Left renal pelvis (tissue), 4 donors: ENCODE measurements at regions not wholly inside any gene's neighbourhood (a gene's known extent, or its start where the extent isn't known, plus 50 kb on each side); places are given as distances from the start of the nearest gene placed in this dataset.
A peak's percentile ranks its signal among the peaks of the same experiment; 100 is the strongest.
"Not testable (repeated sequence)": the region's sequence is repeated elsewhere in the genome, so short reads cannot be mapped to it uniquely, and the experiment has no call there.

ENCODE experiments used
- DNase-seq, 4 donors: peaks; one replicate each; pipeline ENCODE4 v3.0.0-alpha.2; 2013; ENCODE audit warnings: low read depth in 4 of 4, low spot score in 3 of 4

DNA sequence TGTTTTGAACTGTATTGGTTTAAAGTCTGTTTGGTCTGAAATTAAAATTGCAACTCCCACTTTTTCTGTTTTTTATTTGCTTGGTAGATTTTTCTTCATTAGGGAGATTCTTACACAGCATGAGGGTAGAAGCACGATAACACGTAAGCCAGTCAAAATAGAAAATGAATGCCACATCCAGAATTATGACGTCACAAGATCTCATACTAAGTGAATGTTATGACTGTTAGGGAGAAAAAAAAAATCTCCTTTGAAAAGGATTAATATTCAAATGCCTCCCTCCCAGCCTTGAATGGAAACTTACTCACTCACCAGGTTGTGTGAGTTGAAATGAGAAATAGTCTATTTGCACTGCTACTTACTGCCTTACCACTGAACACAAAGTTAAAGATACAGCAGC, 670.8 kb downstream of the TFAP2A start:
- no peak for DNase-seq

DNA sequence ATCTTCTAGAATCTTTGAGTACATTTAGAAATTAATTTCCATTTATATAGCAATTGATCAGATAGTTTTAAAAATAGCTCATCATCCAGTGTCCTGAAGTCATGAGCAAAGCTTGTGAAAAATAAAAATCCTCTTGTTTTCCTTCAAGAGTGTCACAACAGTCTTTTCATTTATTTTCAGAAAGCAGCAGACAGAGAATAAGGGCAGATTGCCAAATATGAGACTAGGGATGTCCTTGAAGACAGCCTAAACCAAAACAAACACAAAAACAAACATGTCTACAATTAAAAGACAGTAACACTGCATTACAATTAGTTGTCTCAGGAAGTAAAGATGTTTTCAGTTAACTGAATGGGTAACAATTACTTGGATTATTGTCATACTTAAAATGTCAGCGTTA, 682.8 kb downstream of the TFAP2A start:
- peak in 1 of 4 donors; percentile 12 for DNase-seq

DNA sequence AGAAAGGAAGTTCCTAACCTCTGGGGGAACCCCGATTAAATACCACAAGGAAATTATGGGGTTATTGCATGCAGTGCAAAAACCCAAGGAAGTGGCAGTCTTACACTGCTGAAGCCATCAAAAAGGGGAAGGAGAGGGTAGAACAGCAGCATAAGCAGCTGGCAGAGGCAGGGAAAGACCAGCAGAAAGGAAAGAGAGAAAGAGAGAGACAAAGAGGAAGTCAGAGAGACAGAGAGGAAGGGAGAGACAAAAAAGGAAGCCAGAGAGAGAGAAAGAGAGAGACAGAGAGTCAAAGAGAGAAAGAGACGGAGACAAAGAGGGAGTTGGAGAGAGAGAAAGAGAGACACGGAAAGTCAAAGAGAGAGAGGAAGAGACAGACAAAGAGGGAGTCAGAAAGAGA, 689.1 kb downstream of the TFAP2A start:
- DNase-seq, result not testable (repeated sequence)

GRCh38 chr6:9717568-9717967, 697.3 kb downstream of the TFAP2A start:
- no peak for DNase-seq

DNA sequence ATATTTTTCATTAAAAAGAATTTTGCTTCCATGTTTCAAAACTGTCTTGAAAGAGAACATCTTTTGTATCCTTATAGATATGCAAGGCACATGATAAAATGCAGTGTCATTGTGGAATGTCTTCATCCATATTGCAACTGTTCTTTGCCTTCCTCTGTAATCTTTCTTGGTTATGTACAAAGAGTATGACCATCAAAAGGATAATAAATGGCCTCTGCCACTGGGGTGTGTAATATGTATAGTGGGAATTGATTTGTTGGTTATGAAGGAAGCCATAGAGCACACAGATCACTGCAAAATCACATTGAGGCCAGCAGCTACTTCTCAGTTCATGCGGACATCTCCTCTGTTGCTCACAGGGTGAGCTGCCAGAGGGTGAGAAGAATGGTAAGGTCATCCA, 703.5 kb downstream of the TFAP2A start:
- no peak for DNase-seq

GRCh38 chr6:9710574-9710973, 704.3 kb downstream of the TFAP2A start:
- no peak for DNase-seq

DNA sequence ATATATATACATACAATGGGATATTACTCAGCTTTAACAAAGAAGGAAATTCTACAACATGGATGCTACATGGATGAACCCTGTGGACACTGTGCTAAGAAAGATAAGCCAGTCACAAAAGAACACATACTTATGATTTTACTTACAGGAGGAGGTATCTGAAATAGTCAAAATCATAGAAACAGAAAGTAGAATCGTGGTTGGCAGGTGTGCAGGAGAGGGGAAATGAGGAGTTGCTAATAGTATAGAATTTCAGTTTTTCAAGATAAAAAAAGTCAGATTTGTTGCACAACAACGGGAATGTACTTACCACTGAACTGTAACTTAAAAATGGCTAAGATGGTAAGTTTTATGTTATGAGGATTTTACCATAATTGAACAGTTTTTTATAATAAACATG, 706.3 kb downstream of the TFAP2A start:
- DNase-seq, result no peak

DNA sequence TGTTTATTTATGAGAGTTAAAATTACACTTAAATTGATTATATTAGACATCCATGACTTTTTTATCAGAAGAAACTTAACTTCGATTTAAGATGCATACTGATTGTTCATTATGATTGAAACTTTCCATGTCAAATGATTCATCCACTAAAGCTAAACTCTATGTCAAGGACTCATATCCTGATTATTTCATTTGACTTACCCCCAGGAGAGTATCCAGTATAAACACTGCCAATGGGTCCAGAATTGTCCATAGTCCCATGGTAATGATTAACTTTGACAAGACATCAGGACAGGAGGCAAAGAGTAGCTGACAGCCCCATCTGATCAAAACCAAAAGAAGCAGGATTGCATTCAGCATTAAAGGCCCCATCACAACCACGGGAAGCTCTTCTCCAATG, 709.9 kb downstream of the TFAP2A start:
- DNase-seq, result no peak

DNA sequence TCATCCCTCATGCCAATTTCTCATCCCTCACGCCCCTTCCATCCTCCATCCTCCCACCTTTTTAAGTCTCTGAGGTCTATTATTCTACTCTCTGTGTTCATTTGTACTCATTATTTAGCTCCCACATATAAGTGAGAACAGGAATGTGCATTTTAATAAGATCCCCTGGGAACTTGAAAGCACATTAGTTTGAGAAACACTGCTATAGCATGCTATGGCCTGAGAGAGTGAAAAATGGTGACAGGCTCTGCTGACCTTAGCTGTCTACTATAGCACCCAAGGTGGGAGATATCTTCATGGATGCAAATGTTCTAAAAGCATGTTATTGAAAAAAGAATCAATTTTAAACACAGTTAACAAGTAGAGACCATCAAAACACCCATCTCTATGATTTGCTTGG, 712.0 kb downstream of the TFAP2A start:
- no peak for DNase-seq

- no peak for DNase-seq
Observed at GRCh38 chr6:9699888-9700287, 715.0 kb downstream of the TFAP2A start.

- no peak for DNase-seq
Observed at GRCh38 chr6:9697263-9697931, 717.5 kb downstream of the TFAP2A start.

DNA sequence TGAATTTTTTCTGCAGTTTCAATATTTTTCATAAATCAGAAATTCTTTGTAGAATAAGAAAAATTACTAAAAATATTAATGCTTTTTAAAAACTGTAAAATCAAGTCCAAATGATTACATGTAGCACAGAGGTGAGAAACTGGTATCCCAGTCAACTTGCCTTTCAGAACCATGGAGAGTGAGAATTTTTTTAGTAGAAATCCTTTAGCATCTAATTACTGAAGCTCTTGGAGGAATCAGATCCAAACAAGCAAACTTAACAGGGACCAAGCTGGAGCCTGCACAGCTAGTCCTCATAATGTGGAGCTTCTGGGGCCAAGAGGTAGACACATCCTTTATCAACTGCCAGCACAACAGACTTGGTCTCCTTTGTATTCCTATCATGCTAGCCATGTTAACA, 724.5 kb downstream of the TFAP2A start:
- DNase-seq, result no peak

DNA sequence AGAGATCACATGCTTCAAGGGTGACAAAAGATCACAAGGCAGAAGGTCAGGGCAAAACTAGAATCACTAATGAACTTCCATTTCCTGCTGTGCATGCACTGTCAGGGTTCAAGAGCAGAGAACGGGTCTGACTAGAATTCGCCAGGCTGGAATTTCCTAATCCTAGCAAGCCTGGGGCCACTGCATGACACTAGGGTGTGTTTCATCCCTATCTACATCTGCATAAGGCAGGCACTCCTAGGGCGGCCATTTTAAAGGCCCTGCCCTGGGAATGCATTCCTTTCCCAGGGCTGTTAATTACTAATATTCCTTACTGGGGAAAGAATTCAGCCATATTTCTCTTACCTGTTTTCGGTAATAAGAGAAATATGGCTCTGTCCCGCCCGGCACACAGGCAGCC, 734.1 kb downstream of the TFAP2A start:
- DNase-seq, result not testable (repeated sequence)

DNA sequence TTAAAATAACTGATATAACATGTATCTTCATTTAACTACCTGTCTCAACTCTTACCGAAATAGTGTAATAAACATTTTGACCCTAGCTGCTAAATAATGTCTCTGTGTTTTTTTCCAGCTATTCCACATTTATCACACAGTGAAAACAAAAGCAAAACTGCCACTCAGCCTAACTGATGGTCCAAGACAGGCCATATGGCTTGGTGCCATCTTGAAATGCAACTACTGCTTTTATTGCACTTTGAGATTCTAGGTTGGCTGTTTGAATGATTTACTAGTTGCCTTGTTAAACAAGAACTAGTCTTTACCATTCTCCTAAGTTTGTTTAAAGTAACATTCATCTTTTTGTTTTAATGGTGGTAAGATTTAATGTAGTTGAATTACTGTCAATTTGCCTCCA, 739.8 kb downstream of the TFAP2A start:
- peak in 2 of 4 donors; percentile 2 to 14 for DNase-seq

- no peak for DNase-seq
Observed at GRCh38 chr6:9659848-9660247, 755.0 kb downstream of the TFAP2A start.

DNA sequence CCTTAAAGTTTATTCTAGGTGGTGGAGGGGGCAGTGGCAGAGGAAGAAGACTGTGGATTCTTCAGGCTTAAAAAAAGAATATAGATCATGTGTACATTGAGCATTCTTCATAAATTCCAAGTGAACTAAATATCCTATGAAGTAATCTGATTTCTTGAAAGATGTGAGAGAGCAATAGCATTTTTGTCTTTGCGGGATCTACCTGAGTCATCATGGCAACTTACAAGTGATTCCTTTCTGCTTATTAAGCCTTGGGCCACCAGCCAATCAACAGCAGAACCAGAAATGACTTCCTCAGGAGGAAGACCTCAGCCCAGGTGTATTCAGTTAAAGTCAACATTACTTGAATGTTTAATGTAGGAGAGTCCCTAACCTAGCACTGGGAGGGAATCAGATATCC, 756.9 kb downstream of the TFAP2A start:
- DNase-seq, result no peak

DNA sequence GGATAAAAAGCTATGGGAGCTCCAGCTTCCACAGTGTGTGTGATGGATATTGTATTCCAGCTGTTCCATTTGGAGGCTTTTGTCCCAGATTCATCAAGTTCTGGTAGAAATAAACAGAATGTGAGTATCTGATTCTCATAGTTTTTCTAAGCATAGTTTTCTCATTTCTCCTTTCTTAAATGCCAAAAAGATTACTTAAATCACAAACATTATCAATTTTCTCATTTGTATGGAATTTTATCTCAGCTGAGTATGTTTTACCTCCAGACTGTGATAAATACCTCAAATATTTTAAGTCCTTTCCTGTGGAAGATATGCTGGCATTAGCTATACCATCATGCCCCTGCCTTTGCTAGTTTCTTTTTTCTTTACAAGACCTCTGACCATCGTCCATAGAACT, 767.3 kb downstream of the TFAP2A start:
- DNase-seq, result no peak

DNA sequence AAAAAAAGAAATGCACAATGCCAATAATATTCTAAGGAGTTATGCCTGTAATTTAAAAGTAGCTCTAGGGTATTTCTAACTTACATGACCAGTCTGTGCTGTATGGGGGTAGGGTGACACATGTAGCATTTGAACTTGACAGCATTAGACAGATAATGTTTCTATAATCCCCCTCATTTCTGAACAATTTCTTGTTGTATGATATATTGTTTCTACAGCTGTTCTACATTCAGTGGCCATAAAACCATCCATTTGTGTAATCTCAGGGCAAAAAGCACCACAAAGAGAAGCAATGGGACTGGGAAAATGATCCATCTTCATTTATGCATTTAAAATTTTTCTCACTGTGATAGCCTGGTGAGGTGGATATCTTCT, 767.8 kb downstream of the TFAP2A start:
- peak in 3 of 4 donors; percentile 6 to 27 (median 14) for DNase-seq

DNA sequence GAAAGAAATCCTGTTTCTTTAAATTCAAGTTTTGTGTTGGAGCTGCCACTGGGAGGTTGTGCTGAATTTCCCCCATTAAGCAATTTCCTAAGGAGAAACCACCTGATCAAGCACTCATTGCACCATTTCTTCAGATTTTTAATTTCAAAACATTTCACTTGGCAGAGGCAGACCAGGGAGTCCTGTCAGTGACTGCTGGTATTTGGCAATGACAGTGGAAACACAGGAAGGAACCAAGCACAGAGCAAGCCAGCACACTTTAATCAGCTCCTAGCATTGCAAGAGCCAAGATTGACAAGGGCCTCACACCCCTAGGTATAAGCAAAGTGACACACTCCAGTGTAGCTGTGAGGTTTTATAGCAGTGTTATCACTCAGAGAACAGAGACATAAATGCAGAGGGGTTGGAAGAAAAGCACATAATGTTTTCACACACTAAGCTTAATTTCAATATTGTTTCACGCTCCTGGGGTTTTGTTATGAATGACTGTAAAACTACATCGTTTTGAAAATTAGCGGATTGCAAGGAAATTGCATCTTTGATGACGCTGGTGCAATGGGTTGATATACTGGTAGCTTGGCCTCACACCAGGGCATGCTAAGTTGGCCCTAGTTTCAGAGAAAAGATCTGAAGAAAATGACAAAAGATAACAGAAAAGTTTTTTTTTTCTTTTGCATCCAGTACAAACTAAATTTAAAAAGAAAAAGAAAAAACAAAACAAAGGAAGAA, 768.4 kb downstream of the TFAP2A start:
- DNase-seq, result no peak

DNA sequence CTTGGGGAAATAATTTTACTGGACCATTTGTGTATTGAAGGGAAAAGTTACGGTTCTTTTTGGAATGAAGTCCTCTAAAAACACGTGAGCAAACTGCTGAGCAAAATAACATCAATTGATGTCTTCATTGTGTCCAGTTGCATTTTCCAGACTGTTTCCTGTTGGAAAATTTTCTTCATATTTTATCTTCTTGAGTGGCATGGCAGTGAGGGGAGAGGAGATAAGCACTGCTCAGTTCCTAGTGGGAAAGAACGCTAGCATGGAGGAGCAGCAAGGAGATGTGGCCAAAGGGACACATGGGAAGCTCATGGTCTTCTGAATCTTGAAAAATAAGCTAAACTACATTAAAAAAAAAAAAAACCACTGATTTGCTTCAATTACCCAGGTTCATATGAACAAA, 776.0 kb downstream of the TFAP2A start:
- no peak for DNase-seq

DNA sequence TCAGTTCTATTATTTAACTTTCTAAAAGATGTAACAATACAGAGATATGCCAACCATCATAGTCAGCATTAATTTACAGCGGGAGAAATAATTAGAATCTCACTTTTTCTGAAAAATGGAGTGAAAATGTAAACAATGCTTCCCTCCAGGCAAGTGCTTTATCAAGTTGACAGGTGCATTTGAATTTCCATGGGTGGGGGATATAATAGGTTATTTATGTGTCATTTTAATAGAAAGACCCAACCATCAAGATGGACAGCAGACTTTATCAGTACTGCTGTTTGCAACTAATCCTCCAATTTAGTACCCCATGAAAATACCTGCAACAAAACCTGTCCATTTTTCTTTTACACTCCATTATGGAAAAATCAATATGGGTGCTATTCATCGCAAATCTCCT, 780.1 kb downstream of the TFAP2A start:
- no peak for DNase-seq

DNA sequence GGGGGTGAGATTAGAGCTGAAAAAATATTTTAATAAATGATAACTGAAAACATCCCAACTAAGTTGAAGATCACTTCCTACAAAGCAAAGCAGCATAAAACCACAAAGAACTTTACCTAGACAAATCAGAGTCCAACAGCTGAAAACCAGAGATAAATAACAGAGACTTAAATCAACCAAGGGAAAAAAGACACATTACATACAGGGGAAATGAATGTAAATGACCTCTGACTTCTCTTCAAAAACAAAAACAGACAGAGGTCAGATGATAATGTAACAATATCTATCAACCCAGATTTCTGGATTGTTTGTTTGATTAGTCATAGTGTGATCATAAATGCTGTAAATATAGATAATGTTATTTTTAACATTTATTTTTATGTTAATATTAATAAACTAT, 782.8 kb downstream of the TFAP2A start:
- no peak for DNase-seq

DNA sequence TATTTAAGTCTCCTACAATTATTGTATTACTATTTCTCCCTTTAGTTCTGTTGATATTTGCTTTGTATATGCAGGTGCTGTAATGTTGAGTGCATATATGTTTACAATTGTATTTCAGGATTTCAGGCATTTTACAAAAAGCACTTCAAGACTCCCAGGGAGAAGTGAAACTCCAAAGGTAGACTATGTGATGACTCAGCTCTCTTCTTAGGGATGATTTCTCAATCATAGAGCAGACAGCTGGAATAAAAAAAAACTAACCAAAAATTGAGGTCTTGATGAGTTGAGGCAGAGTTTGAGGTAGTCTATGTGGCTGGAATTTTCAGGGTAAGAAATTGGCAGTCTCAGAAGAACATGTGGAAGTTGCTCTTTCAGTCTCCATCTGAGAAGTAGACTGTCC, 786.1 kb downstream of the TFAP2A start:
- no peak for DNase-seq
